GM21723 (cell line): ENCODE measurements at regions not wholly inside any gene's neighbourhood (a gene's known extent, or its start where the extent isn't known, plus 50 kb on each side); places are given as distances from the start of the nearest gene placed in this dataset.
"Not testable (repeated sequence)": the region's sequence is repeated elsewhere in the genome, so short reads cannot be mapped to it uniquely, and the experiment has no call there.

Experiments
- ATAC-seq: cut with Tn5 transposase; IDR thresholded peaks from one replicate; pipeline ENCODE4 v1.9.1; 2021; ENCODE audit warnings: mild to moderate bottlenecking, moderate library complexity; ENCODE audit not compliant: unreplicated experiment

GRCh38 chr5:96320797-96321196 is 112.3 kb downstream of the PCSK1 start:
- ATAC-seq: no peak

- not testable (repeated sequence) for ATAC-seq
Observed at GRCh38 chr5:96319981-96320739, 112.9 kb downstream of the PCSK1 start.

- ATAC-seq: no peak
Observed at GRCh38 chr5:96318569-96319110, 114.4 kb downstream of the PCSK1 start.

- ATAC-seq: no peak
Observed at GRCh38 chr5:96317945-96318344, 115.1 kb downstream of the PCSK1 start.

- no peak for ATAC-seq
Observed at GRCh38 chr5:96316487-96316886, 116.6 kb downstream of the PCSK1 start.

GRCh38 chr5:96316017-96316416 is 117.0 kb downstream of the PCSK1 start:
- ATAC-seq: peak; percentile 14

GRCh38 chr5:96315431-96315830 is 117.6 kb downstream of the PCSK1 start:
- peak; percentile 81 for ATAC-seq

- no peak for ATAC-seq
Observed at GRCh38 chr5:96312383-96312782, 120.7 kb downstream of the PCSK1 start.

- not testable (repeated sequence) for ATAC-seq
Observed at GRCh38 chr5:96307047-96307446, 126.0 kb downstream of the PCSK1 start.

GRCh38 chr5:96302174-96302738 is 130.8 kb downstream of the PCSK1 start:
- ATAC-seq: no peak

GRCh38 chr5:96300976-96301375 is 132.1 kb downstream of the PCSK1 start:
- ATAC-seq: no peak

GRCh38 chr5:96297867-96298266 is 135.2 kb downstream of the PCSK1 start:
- ATAC-seq: no peak

GRCh38 chr5:96297290-96297689 is 135.8 kb downstream of the PCSK1 start:
- ATAC-seq: no peak

- ATAC-seq: no peak
Observed at GRCh38 chr5:96294884-96295202, 138.2 kb downstream of the PCSK1 start.

- ATAC-seq: no peak
Observed at GRCh38 chr5:96293966-96294883, 138.8 kb downstream of the PCSK1 start.

GRCh38 chr5:96292582-96293247 is 140.3 kb downstream of the PCSK1 start:
- ATAC-seq: no peak

- not testable (repeated sequence) for ATAC-seq
Observed at GRCh38 chr5:96289287-96289686, 143.8 kb downstream of the PCSK1 start.

- no peak for ATAC-seq
Observed at GRCh38 chr5:96288845-96289185, 144.2 kb downstream of the PCSK1 start.

- no peak for ATAC-seq
Observed at GRCh38 chr5:96288166-96288844, 144.7 kb downstream of the PCSK1 start.

GRCh38 chr5:96287136-96287535 is 145.9 kb downstream of the PCSK1 start:
- ATAC-seq: no peak
